ENCODE measurements at regions not wholly inside any gene's neighbourhood (a gene's known extent, or its start where the extent isn't known, plus 50 kb on each side); places are given as distances from the start of the nearest gene placed in this dataset.

DNA sequence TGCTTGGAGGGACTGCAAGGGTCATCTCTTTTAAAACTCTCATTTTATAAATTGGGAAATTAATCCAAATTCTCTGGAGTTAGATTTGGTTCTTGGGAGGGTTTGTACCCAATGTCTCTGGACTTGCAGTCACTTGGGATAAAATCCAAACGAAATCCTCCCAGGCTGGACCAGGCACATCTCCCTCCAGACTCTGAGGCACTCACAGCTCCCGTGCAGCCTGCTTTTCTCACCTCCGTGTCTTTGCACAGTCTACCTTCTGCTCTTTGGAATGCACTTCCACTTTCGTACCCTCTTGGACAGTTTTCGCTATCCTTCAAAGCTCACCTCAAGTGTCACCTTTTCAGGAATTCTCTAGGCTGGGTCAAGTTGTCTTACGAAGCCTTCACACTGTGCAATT lies 166.3 kb downstream of the MYCN start:
- Histone ChIP-seq H3K4me3 (ENCODE audit: low read length) (no peak overlapping the region), H3K79me2 (replicated peaks; ENCODE audit: insufficient read depth, low read length) (no peaks in the 10 kb centered on the region), H3K27ac (ENCODE audit: low read length) (peak overlapping the region; percentile 53), H3K9ac (ENCODE audit: low read length) (peak overlapping the region; percentile 11), H3K36me3 (ENCODE audit: insufficient read depth, low read length) (no peaks in the 10 kb centered on the region), H3K9me2 (ENCODE audit: insufficient read depth, low read length) (no peaks in the 10 kb centered on the region), H3K4me2 (ENCODE audit: low read length) (no peak overlapping the region), H4K20me1 (ENCODE audit: insufficient read depth) (no peaks in the 10 kb centered on the region), H3F3A (ENCODE audit: insufficient read depth, low read length, poor library complexity, severe bottlenecking) (peaks cover 5% of the 10 kb centered on the region), H2AFZ (ENCODE audit: low read depth, low read length) (no peak overlapping the region), H3K9me3 (ENCODE audit: low read length) (no peaks in the 10 kb centered on the region), H3K27me3 (ENCODE audit: insufficient read depth, low read depth, low read length) (no peaks in the 10 kb centered on the region)
- TF ChIP-seq EZH2 (IDR thresholded peaks at IDR 0.05; ENCODE audit: borderline replicate concordance, insufficient read depth, low read length, poor library complexity, severe bottlenecking) (no peak), MXI1 (conservative IDR thresholded peaks at IDR 0.05; ENCODE audit: poor library complexity, severe bottlenecking) (no peak), TAF1 (IDR thresholded peaks at IDR 0.05; ENCODE audit: low read depth) (no peak), SMC3 (conservative IDR thresholded peaks at IDR 0.05; ENCODE audit: poor library complexity) (no peak), RAD21 (conservative IDR thresholded peaks at IDR 0.05) (no peak), EP300 (conservative IDR thresholded peaks at IDR 0.05; ENCODE audit: poor library complexity, severe bottlenecking) (no peak), POLR2AphosphoS5 (IDR thresholded peaks at IDR 0.05) (no peak)
- TF ChIP-seq, protein P1, sequence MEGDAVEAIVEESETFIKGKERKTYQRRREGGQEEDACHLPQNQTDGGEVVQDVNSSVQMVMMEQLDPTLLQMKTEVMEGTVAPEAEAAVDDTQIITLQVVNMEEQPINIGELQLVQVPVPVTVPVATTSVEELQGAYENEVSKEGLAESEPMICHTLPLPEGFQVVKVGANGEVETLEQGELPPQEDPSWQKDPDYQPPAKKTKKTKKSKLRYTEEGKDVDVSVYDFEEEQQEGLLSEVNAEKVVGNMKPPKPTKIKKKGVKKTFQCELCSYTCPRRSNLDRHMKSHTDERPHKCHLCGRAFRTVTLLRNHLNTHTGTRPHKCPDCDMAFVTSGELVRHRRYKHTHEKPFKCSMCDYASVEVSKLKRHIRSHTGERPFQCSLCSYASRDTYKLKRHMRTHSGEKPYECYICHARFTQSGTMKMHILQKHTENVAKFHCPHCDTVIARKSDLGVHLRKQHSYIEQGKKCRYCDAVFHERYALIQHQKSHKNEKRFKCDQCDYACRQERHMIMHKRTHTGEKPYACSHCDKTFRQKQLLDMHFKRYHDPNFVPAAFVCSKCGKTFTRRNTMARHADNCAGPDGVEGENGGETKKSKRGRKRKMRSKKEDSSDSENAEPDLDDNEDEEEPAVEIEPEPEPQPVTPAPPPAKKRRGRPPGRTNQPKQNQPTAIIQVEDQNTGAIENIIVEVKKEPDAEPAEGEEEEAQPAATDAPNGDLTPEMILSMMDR (IDR thresholded peaks at IDR 0.05; ENCODE audit: poor library complexity, severe bottlenecking) = no peak
- TF ChIP-seq, protein P2, sequence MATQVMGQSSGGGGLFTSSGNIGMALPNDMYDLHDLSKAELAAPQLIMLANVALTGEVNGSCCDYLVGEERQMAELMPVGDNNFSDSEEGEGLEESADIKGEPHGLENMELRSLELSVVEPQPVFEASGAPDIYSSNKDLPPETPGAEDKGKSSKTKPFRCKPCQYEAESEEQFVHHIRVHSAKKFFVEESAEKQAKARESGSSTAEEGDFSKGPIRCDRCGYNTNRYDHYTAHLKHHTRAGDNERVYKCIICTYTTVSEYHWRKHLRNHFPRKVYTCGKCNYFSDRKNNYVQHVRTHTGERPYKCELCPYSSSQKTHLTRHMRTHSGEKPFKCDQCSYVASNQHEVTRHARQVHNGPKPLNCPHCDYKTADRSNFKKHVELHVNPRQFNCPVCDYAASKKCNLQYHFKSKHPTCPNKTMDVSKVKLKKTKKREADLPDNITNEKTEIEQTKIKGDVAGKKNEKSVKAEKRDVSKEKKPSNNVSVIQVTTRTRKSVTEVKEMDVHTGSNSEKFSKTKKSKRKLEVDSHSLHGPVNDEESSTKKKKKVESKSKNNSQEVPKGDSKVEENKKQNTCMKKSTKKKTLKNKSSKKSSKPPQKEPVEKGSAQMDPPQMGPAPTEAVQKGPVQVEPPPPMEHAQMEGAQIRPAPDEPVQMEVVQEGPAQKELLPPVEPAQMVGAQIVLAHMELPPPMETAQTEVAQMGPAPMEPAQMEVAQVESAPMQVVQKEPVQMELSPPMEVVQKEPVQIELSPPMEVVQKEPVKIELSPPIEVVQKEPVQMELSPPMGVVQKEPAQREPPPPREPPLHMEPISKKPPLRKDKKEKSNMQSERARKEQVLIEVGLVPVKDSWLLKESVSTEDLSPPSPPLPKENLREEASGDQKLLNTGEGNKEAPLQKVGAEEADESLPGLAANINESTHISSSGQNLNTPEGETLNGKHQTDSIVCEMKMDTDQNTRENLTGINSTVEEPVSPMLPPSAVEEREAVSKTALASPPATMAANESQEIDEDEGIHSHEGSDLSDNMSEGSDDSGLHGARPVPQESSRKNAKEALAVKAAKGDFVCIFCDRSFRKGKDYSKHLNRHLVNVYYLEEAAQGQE (IDR thresholded peaks at IDR 0.05; ENCODE audit: borderline replicate concordance) = no peak

DNA sequence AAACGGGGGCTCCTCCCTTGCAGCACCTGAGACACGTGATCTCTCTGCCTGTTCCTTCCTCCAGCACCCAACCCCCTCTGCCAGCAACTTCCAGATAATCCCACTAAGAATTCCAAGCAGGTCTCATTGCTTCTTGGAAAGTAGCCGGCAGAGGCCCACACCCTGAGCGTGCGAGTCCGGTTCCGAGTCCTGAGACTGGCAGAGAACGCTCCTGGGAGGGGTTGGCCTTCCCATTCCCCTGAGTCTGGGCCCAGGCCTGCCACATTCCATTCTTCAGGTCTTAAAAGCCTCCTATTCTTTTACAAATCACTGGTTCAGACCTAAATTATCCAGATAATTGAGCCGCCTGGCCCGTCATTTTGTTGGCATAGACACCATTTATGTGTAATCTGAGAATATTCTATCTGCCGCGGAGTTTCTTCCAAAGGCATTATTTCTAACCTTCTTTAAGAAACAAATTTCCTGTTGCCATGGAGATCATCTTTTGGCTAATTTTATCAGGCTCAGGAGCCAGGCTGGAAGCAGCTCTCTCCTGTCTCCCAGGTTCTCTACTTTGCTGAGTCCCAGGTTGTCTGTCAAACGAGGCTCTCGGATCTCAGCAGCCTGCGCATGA lies 165.4 kb downstream of the MYCN start:
- Histone ChIP-seq H2AFZ (ENCODE audit: low read depth, low read length) (peak overlapping the region; percentile 7), H3K27ac (ENCODE audit: low read length) (peak overlapping the region; percentile 53)

More for the DNA sequence above, 165.4 kb downstream of the MYCN start:
- TF ChIP-seq SMC3 (conservative IDR thresholded peaks at IDR 0.05; ENCODE audit: poor library complexity) (peak; percentile 22), EP300 (conservative IDR thresholded peaks at IDR 0.05; ENCODE audit: poor library complexity, severe bottlenecking) (no peak), POLR2AphosphoS5 (IDR thresholded peaks at IDR 0.05) (peak; percentile 16)
- Histone ChIP-seq H3K79me2 (replicated peaks; ENCODE audit: insufficient read depth, low read length) (no peaks in the 10 kb centered on the region), H3K9me2 (ENCODE audit: insufficient read depth, low read length) (no peaks in the 10 kb centered on the region), H3K9ac (ENCODE audit: low read length) (peak overlapping the region; percentile 3), H4K20me1 (ENCODE audit: insufficient read depth) (no peaks in the 10 kb centered on the region), H3K36me3 (ENCODE audit: insufficient read depth, low read length) (no peaks in the 10 kb centered on the region), H3F3A (ENCODE audit: insufficient read depth, low read length, poor library complexity, severe bottlenecking) (peaks cover 5% of the 10 kb centered on the region), H3K4me3 (ENCODE audit: low read length) (peak overlapping the region; percentile 44), H3K27me3 (ENCODE audit: insufficient read depth, low read depth, low read length) (no peaks in the 10 kb centered on the region), H3K9me3 (ENCODE audit: low read length) (no peaks in the 10 kb centered on the region), H3K4me2 (ENCODE audit: low read length) (peak overlapping the region; percentile 2)
